ENCODE measurements at regions not wholly inside any gene's neighbourhood (a gene's known extent, or its start where the extent isn't known, plus 50 kb on each side); places are given as distances from the start of the nearest gene placed in this dataset.

GRCh38 chr3:187994221-187995042 lies 159.5 kb upstream of the LPP start:
- no peak for TF ChIP-seq CTCF (conservative IDR thresholded peaks at IDR 0.05)
- no peak for TF ChIP-seq EZH2 (IDR thresholded peaks at IDR 0.05; ENCODE audit: low read depth)

Measured in PC-9 (cell line).